HepG2 (cell line): ENCODE measurements at regions not wholly inside any gene's neighbourhood (a gene's known extent, or its start where the extent isn't known, plus 50 kb on each side); places are given as distances from the start of the nearest gene placed in this dataset.

ENCODE experiments used
- ATAC-seq: fragments of 200-7000 bp; cut with Tn5 transposase; 3 replicates; pipeline ENCODE4 v1.9.1; 2020; ENCODE audit warnings: mild to moderate bottlenecking, moderate library complexity
- BruUV-seq: library from RNA; stranded (reverse); fragments of 400-500 nt; replicated peaks from 2 replicates; lab custom pipeline; 2021; lab: Mats Ljungman, UMichigan
- CTCF ChIA-PET: fragments of 300-600 bp; formaldehyde crosslinking; extraction: SDS; loops from one replicate; lab custom pipeline; 2021; ENCODE audit warnings: low total read pairs, inconsistent platforms, low intra/inter-chr PET ratio; lab: Yijun Ruan, JAX
- POLR2A ChIA-PET: fragments of 350-600 bp; sonication (Branson Sonifier 250); formaldehyde crosslinking; loops from one replicate; lab custom pipeline; 2020; ENCODE audit warnings: antibody characterized with exemption, inconsistent platforms; lab: Yijun Ruan, JAX
- DNase-seq: peaks from one replicate; pipeline ENCODE4 v3.0.0-alpha.2; 2015; ENCODE audit warnings: low spot score
- FAIRE-seq: peaks from 3 replicates; lab custom pipeline; 2011; peaks lifted over from hg19 to GRCh38; lab: Jason Lieb, UNC
- H2AFZ ChIP-seq: one replicate; pipeline ENCODE4 v1.6.1; 2011; ENCODE audit warnings: low read length, inconsistent platforms
- H3K27ac ChIP-seq: fragments of 300-600 bp; 3 replicates; pipeline ENCODE4 v1.8.0; 2011; ENCODE audit warnings: mixed run types, mild to moderate bottlenecking, mixed read lengths, low read length, inconsistent platforms; ENCODE audit not compliant: insufficient read depth; ENCODE audit errors: extremely low read length
- H3K27me3 ChIP-seq, 2 experiments: fragments of 200-600 bp in 1 of 2; 2 replicates in 1 of 2; 3 replicates in 1 of 2; pipeline versions ENCODE4 v1.6.0 to v1.8.0; 2011; ENCODE audit warnings: low read length in 2 of 2, mild to moderate bottlenecking in 2 of 2, moderate library complexity in 2 of 2, inconsistent platforms in 1 of 2; ENCODE audit not compliant: insufficient read depth in 2 of 2, control insufficient read depth in 1 of 2
- H3K36me3 ChIP-seq, 2 experiments: fragments of 200-600 bp in 1 of 2; replicated peaks in 1 of 2; 2 replicates in 1 of 2; 3 replicates in 1 of 2; pipeline versions ENCODE4 v1.5.1 to v1.8.0; 2011; ENCODE audit warnings: low read length in 2 of 2, inconsistent platforms in 1 of 2; ENCODE audit not compliant: insufficient read depth in 2 of 2, control insufficient read depth in 1 of 2
- H3K4me1 ChIP-seq: 2 replicates; pipeline ENCODE4 v1.5.1; 2012; ENCODE audit warnings: low read length, inconsistent platforms; ENCODE audit not compliant: insufficient read depth
- H3K4me2 ChIP-seq: 2 replicates; pipeline ENCODE4 v1.6.0; 2011; ENCODE audit warnings: low read depth, low read length, inconsistent platforms
- H3K4me3 ChIP-seq, 3 experiments: fragments of 200-600 bp in 1 of 3; sonication (generic), shearing (Covaris generic) in 1 of 3; replicated peaks in 1 of 3; 2 replicates each; pipeline ENCODE4 v1.5.1; 2011 to 2016; ENCODE audit warnings: low read length in 3 of 3, inconsistent platforms in 2 of 3, low read depth in 2 of 3, mild to moderate bottlenecking in 2 of 3, control low read depth in 1 of 3, mixed read lengths in 1 of 3; ENCODE audit not compliant: insufficient read depth in 1 of 3
- H3K79me2 ChIP-seq: one replicate; pipeline ENCODE4 v1.6.1; 2011; ENCODE audit warnings: low read length, inconsistent platforms; ENCODE audit not compliant: insufficient read depth
- H3K9ac ChIP-seq: 2 replicates; pipeline ENCODE4 v1.6.0; 2011; ENCODE audit warnings: mild to moderate bottlenecking, low read depth, low read length, inconsistent platforms; ENCODE audit not compliant: insufficient read depth
- H3K9me3 ChIP-seq: 2 replicates; pipeline ENCODE4 v1.5.1; 2012; ENCODE audit warnings: mild to moderate bottlenecking, low read length
- H4K20me1 ChIP-seq: 2 replicates; pipeline ENCODE4 v1.6.0; 2011; ENCODE audit warnings: inconsistent platforms, mild to moderate bottlenecking, low read length, moderate library complexity; ENCODE audit not compliant: insufficient read depth
- ARNTL ChIP-seq: sonication (generic); formaldehyde crosslinking; IDR thresholded peaks from 2 replicates; pipeline ENCODE4 v1.4.0; 2020; ENCODE audit warnings: mild to moderate bottlenecking, missing genetic modification reagents
- CHD2 ChIP-seq: IDR thresholded peaks from 2 replicates; pipeline ENCODE4 v1.6.1; 2011; ENCODE audit warnings: low read depth, low read length, improper control_type of control experiment
- EEA1 ChIP-seq: sonication (generic); formaldehyde crosslinking; IDR thresholded peaks from 2 replicates; pipeline ENCODE4 v1.5.1; 2020; ENCODE audit warnings: mild to moderate bottlenecking, missing genetic modification reagents, borderline replicate concordance
- ELF1 ChIP-seq: sonication (generic); formaldehyde crosslinking; IDR thresholded peaks from 2 replicates; pipeline ENCODE4 v1.4.0; 2020; ENCODE audit warnings: missing genetic modification reagents
- FOXK2 ChIP-seq: fragments of 450-650 bp; IDR thresholded peaks from 2 replicates; pipeline ENCODE4 v1.6.1; 2016
- HDAC1 ChIP-seq: sonication (generic); formaldehyde crosslinking; IDR thresholded peaks from 2 replicates; pipeline ENCODE4 v1.5.1; 2020; ENCODE audit warnings: mild to moderate bottlenecking, missing genetic modification reagents
- HOXA3 ChIP-seq: sonication (generic); formaldehyde crosslinking; IDR thresholded peaks from 2 replicates; pipeline ENCODE4 v1.5.0; 2020; ENCODE audit warnings: missing genetic modification reagents
- NR1H2 ChIP-seq: sonication (generic); formaldehyde crosslinking; IDR thresholded peaks from 2 replicates; pipeline ENCODE4 v1.8.1; 2022; ENCODE audit warnings: low read depth, missing genetic modification reagents, borderline replicate concordance
- NR2F1 ChIP-seq, 2 experiments: fragments of 450-650 bp in 1 of 2; formaldehyde crosslinking in 1 of 2; IDR thresholded peaks; 2 replicates each; pipeline versions ENCODE4 v1.5.0 to v1.6.1; 2016 to 2020; ENCODE audit warnings: mild to moderate bottlenecking in 1 of 2, missing compliant biosample characterization in 1 of 2, missing genetic modification reagents in 1 of 2, moderate library complexity in 1 of 2
- PRPF4 ChIP-seq: fragments of 200-400 bp; formaldehyde crosslinking; IDR thresholded peaks from 2 replicates; pipeline ENCODE4 v1.6.1; 2016; ENCODE audit warnings: low read length, low read depth; ENCODE audit not compliant: poor library complexity, severe bottlenecking
- ZBTB20 ChIP-seq: sonication (generic); formaldehyde crosslinking; IDR thresholded peaks from 2 replicates; pipeline ENCODE4 v1.8.1; 2023; ENCODE audit warnings: missing genetic modification reagents, low read depth, mild to moderate bottlenecking, borderline replicate concordance
- ZNF33B ChIP-seq: sonication (generic); formaldehyde crosslinking; IDR thresholded peaks from 2 replicates; pipeline ENCODE4 v1.5.1; 2020; ENCODE audit warnings: mild to moderate bottlenecking, missing genetic modification reagents
- ZNF768 ChIP-seq: sonication (generic); formaldehyde crosslinking; IDR thresholded peaks from 2 replicates; pipeline ENCODE4 v1.4.0; 2020; ENCODE audit warnings: missing genetic modification reagents
- WGBS: methylation state at CpG from one replicate; pipeline ENCODE4 v1.1.6; 2017; ENCODE audit warnings: low lambda C conversion rate; 5-methylcytosine and 5-hydroxymethylcytosine counted together
- in situ Hi-C: cut with HindIII; loops from 2 replicates; pipeline ENCODE4 v1.10.0; 2017; ENCODE audit warnings: low pct_unique_long_range_greater_than_20kb; ENCODE audit not compliant: extremely low pct_ligation_motif_present
- intact Hi-C: fragments of 100-400 bp; cut with micrococcal nuclease; formaldehyde crosslinking; loops from one replicate; pipeline ENCODE4 v1.10.0; 2022; ENCODE audit not compliant: unreplicated experiment
- TF ChIP-seq, protein P1 (sequence below): sonication (generic); formaldehyde crosslinking; IDR thresholded peaks from 2 replicates; pipeline ENCODE4 v1.5.0; 2020; ENCODE audit warnings: missing genetic modification reagents

DNA sequence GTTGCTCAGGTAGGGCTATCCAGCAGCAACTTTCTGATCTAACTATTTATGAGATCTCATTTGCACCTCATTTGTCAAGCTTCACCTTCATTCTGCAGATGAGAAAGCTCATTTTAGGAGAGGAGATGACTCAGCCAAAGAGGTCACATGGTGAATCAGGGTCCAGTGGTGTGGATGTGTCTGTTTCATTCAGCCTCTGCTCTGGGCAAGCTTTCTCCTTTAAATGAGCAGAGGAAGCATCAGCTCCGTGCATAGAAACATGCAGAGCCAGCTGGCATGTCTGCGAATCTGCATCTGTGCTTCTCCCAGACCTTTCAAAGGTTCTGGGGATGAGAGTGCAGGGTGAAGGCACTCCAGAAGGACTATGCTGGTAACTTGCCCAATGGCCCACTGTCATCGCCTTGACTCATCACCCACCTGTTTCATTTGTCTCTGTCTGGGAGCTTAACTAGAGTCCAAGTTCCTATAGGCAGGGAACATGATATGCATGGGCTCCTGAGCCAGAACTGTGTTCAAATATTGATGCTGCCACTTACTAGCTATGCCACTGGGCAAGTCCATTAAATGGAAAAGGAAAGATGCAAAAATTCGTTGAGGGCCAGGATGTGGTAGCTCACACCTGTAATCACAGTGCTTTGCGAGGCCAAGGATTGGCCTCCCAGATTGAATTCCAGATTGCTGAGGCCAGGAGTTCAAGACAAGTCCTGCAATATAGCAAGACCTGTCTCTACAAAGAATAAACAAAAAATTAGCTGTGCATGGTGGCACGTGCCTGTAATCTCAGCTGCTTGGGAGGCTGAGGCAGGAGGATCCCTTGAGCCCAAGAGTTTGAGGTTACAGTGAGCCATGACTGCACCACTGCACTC is 67.1 kb upstream of the NLK start:
- H3K9me3 ChIP-seq, result no peaks in the 10 kb centered on the region
- FAIRE-seq, result no peak
- CTCF ChIA-PET, result no interaction called here

DNA sequence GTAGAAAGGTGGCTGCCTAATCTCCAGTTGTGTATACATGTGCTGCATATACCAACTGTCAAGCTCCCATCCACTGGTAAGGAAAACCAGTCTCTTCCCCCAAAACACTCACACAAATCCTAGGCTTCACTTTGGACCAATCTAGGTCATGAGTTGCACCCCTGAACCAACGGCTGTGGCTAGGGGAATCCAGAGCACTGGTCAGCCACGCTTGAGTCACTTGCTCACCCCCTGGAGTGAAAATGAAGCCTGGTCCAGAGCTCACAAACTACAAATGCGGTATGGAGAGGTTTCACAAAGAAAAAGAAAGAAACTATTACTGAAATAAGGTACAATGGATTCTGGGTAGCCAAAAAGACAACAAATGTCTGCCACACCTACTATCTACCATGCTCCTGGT is 66.1 kb upstream of the NLK start:
- ChIA-PET CTCF (no interaction called here), POLR2A (no interaction called here)
- Histone ChIP-seq H3K79me2 (no peaks in the 10 kb centered on the region), H3K4me3 (no peak overlapping the region), H3K27ac (no peak overlapping the region), H3K9me3 (no peaks in the 10 kb centered on the region), H4K20me1 (no peaks in the 10 kb centered on the region), H3K36me3 (no peaks in the 10 kb centered on the region), H2AFZ (no peak overlapping the region), H3K9ac (no peak overlapping the region), H3K4me2 (no peak overlapping the region), H3K4me1 (no peaks in the 10 kb centered on the region), H3K27me3 (no peaks in the 10 kb centered on the region)
- BruUV-seq, result no TSS peak
- DNase-seq, result no peak
- no peak for ATAC-seq
- WGBS, result 24% methylated on average over 3 of the region's 3 CpGs
- no peak for TF ChIP-seq ZNF33B (CRISPR knock-in tag)
- no peak for TF ChIP-seq CHD2
- TF ChIP-seq PRPF4, result no peak
- intact Hi-C loops, result no loop called here
- no peak for FAIRE-seq
- in situ Hi-C loops, result no loop called here

More for the DNA sequence above, 67.1 kb upstream of the NLK start:
- no peak for ATAC-seq
- H3K9ac ChIP-seq, result no peak overlapping the region
- 21% methylated on average over 5 of the region's 6 CpGs for WGBS
- no peak for DNase-seq
- H3K4me3 ChIP-seq, result no peak overlapping the region
- H3K27ac ChIP-seq, result no peak overlapping the region
- POLR2A ChIA-PET, result no interaction called here
- no peaks in the 10 kb centered on the region for H4K20me1 ChIP-seq
- no peak overlapping the region for H3K4me2 ChIP-seq
- no TSS peak for BruUV-seq
- H3K36me3 ChIP-seq, result no peaks in the 10 kb centered on the region
- H3K79me2 ChIP-seq, result no peaks in the 10 kb centered on the region
- no peaks in the 10 kb centered on the region for H3K27me3 ChIP-seq
- in situ Hi-C loops (no loop called here), intact Hi-C loops (no loop called here)
- TF ChIP-seq FOXK2 (no peak), ZNF768 (CRISPR knock-in tag) (no peak), ELF1 (no peak), ZBTB20 (CRISPR knock-in tag) (no peak), EEA1 (CRISPR knock-in tag) (no peak), HOXA3 (CRISPR knock-in tag) (no peak), NR2F1 (CRISPR knock-in tag; IDR thresholded peaks at IDR 0.05) (no peak), HDAC1 (CRISPR knock-in tag) (no peak), ARNTL (CRISPR knock-in tag) (no peak), NR1H2 (CRISPR knock-in tag) (no peak)
- TF ChIP-seq, protein P1, sequence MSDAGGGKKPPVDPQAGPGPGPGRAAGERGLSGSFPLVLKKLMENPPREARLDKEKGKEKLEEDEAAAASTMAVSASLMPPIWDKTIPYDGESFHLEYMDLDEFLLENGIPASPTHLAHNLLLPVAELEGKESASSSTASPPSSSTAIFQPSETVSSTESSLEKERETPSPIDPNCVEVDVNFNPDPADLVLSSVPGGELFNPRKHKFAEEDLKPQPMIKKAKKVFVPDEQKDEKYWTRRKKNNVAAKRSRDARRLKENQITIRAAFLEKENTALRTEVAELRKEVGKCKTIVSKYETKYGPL (CRISPR knock-in tag), result no peak
- no peak overlapping the region for H2AFZ ChIP-seq
- H3K4me1 ChIP-seq, result no peaks in the 10 kb centered on the region
